ENCODE measurements at regions not wholly inside any gene's neighbourhood (a gene's known extent, or its start where the extent isn't known, plus 50 kb on each side); places are given as distances from the start of the nearest gene placed in this dataset.

GRCh38 chr6:120026791-120027190 is 677.2 kb upstream of the MAN1A1 start:
- intact Hi-C loops (cut with DNase I; ENCODE audit: low total_unique reads): no loop called here
- no peak for TF ChIP-seq POLR2A (IDR thresholded peaks at IDR 0.05)
- TF ChIP-seq POLR2AphosphoS5 (IDR thresholded peaks at IDR 0.05): no peak
- TF ChIP-seq CTCF (IDR thresholded peaks at IDR 0.05 in 8 of 11, conservative IDR thresholded peaks at IDR 0.05 in 3 of 11): no peak
- Histone ChIP-seq H3K4me1 (no peaks in the 10 kb centered on the region), H3K27me3 (replicated peaks in 1 of 7) (no peaks in the 10 kb centered on the region), H3K4me3 (no peak overlapping the region), H3K36me3 (no peaks in the 10 kb centered on the region), H3K9me3 (no peaks in the 10 kb centered on the region), H3K27ac (no peak overlapping the region)
- WGBS, 5 donors: 58 to 77% (median 73%) methylated on average over 1 of the region's 1 CpG
- DNase-seq: no peak

- TF ChIP-seq CTCF (IDR thresholded peaks at IDR 0.05 in 8 of 11, conservative IDR thresholded peaks at IDR 0.05 in 3 of 11) (no peak), POLR2A (IDR thresholded peaks at IDR 0.05) (no peak), POLR2AphosphoS5 (IDR thresholded peaks at IDR 0.05) (no peak)
Measured at GRCh38 chr6:120010075-120010474, 660.5 kb upstream of the MAN1A1 start.

GRCh38 chr6:120005292-120005976 is 655.9 kb upstream of the MAN1A1 start:
- WGBS, 5 donors: 89 to 94% (median 91%) methylated on average over 12 of the region's 12 CpGs
- intact Hi-C loops (cut with DNase I; ENCODE audit: low total_unique reads): no loop called here
- DNase-seq: no peak
- Histone ChIP-seq H3K4me3 (peak overlapping the region in 1 of 8 donors; percentile 18), H3K9me3 (peaks cover 0 to 8% (median 0%) of the 10 kb centered on the region in 8 donors), H3K27ac (no peak overlapping the region), H3K27me3 (replicated peaks in 1 of 7) (no peaks in the 10 kb centered on the region), H3K4me1 (no peaks in the 10 kb centered on the region), H3K36me3 (no peaks in the 10 kb centered on the region)
- no peak for TF ChIP-seq POLR2A (IDR thresholded peaks at IDR 0.05)
- TF ChIP-seq POLR2AphosphoS5 (IDR thresholded peaks at IDR 0.05): no peak
- TF ChIP-seq CTCF (IDR thresholded peaks at IDR 0.05 in 8 of 11, conservative IDR thresholded peaks at IDR 0.05 in 3 of 11): no peak

More at GRCh38 chr6:120010075-120010474, 660.5 kb upstream of the MAN1A1 start:
- WGBS, 5 donors: 90 to 96% (median 92%) methylated on average over 3 of the region's 3 CpGs
- no peak overlapping the region for H3K4me3 ChIP-seq
- DNase-seq: no peak
- intact Hi-C loops (cut with DNase I; ENCODE audit: low total_unique reads): no loop called here
- H3K27ac ChIP-seq: no peak overlapping the region
- peaks cover 0 to 8% (median 0%) of the 10 kb centered on the region in 8 donors for H3K9me3 ChIP-seq
- H3K4me1 ChIP-seq: no peaks in the 10 kb centered on the region
- no peaks in the 10 kb centered on the region for H3K36me3 ChIP-seq
- H3K27me3 ChIP-seq (replicated peaks in 1 of 7): no peaks in the 10 kb centered on the region

- H3K9me3 ChIP-seq: no peaks in the 10 kb centered on the region
- no peak overlapping the region for H3K27ac ChIP-seq
- H3K4me1 ChIP-seq: no peaks in the 10 kb centered on the region
- no peak for TF ChIP-seq POLR2AphosphoS5 (IDR thresholded peaks at IDR 0.05)
- no peak for TF ChIP-seq POLR2A (IDR thresholded peaks at IDR 0.05)
- no peak overlapping the region for H3K4me3 ChIP-seq
- no peaks in the 10 kb centered on the region for H3K27me3 ChIP-seq (replicated peaks in 1 of 7)
- H3K36me3 ChIP-seq: no peaks in the 10 kb centered on the region
- intact Hi-C loops (cut with DNase I; ENCODE audit: low total_unique reads): no loop called here
- WGBS, 5 donors: 54 to 85% (median 80%) methylated on average over 3 of the region's 3 CpGs
- peak; percentile 41 for DNase-seq
Measured at GRCh38 chr6:119986934-119987549, 637.5 kb upstream of the MAN1A1 start.

Measured in spleen (tissue), 11 donors.